Mesenchymal stem cell (in vitro differentiated cells and primary cell): ENCODE measurements at regions not wholly inside any gene's neighbourhood (a gene's known extent, or its start where the extent isn't known, plus 50 kb on each side); places are given as distances from the start of the nearest gene placed in this dataset.

ENCODE experiments used
- DNase-seq: peaks from one replicate; pipeline ENCODE4 v3.0.0-alpha.2; 2013
- H2AFZ ChIP-seq: one replicate; pipeline ENCODE4 v1.6.1; 2013; ENCODE audit warnings: low read depth, mild to moderate bottlenecking, control low read depth, inconsistent platforms, low read length, moderate library complexity
- H2AK5ac ChIP-seq: 2 replicates; pipeline ENCODE4 v1.6.1; 2013; ENCODE audit warnings: low read length, moderate library complexity, mild to moderate bottlenecking, inconsistent platforms; ENCODE audit not compliant: severe bottlenecking
- H2BK120ac ChIP-seq: one replicate; pipeline ENCODE4 v1.6.1; 2013; ENCODE audit warnings: low read depth, mild to moderate bottlenecking, inconsistent platforms, low read length, moderate library complexity
- H2BK12ac ChIP-seq, 2 experiments: one replicate each; pipeline ENCODE4 v1.6.1; 2013; ENCODE audit warnings: inconsistent platforms in 2 of 2, low read length in 2 of 2, mild to moderate bottlenecking in 2 of 2, moderate library complexity in 2 of 2, control low read depth in 1 of 2
- H2BK15ac ChIP-seq: one replicate; pipeline ENCODE4 v1.6.1; 2013; ENCODE audit warnings: mild to moderate bottlenecking, low read depth, inconsistent platforms; ENCODE audit not compliant: poor library complexity, severe bottlenecking
- H2BK5ac ChIP-seq: 2 replicates; pipeline ENCODE4 v1.6.1; 2013; ENCODE audit warnings: low read depth, mild to moderate bottlenecking, low read length, control low read depth, inconsistent platforms; ENCODE audit not compliant: poor library complexity, severe bottlenecking
- H3K14ac ChIP-seq, 2 experiments: one replicate each; pipeline ENCODE4 v1.6.1; 2013; ENCODE audit warnings: inconsistent platforms in 2 of 2, low read length in 2 of 2, control low read depth in 1 of 2, mild to moderate bottlenecking in 1 of 2, moderate library complexity in 1 of 2
- H3K18ac ChIP-seq, 2 experiments: one replicate each; pipeline ENCODE4 v1.6.1; 2013; ENCODE audit warnings: inconsistent platforms in 2 of 2, low read length in 2 of 2, control low read depth in 1 of 2, low read depth in 1 of 2, mild to moderate bottlenecking in 1 of 2
- H3K23ac ChIP-seq, 2 experiments: one replicate each; pipeline ENCODE4 v1.6.1; 2013; ENCODE audit warnings: inconsistent platforms in 2 of 2, low read length in 2 of 2, mild to moderate bottlenecking in 2 of 2, moderate library complexity in 2 of 2, control low read depth in 1 of 2
- H3K27ac ChIP-seq: 2 replicates; pipeline ENCODE4 v1.5.1; 2013; ENCODE audit warnings: mild to moderate bottlenecking, moderate library complexity, low read length, control low read depth, inconsistent platforms; ENCODE audit not compliant: poor library complexity, severe bottlenecking
- H3K27me3 ChIP-seq, 2 experiments: 2 replicates each; pipeline versions ENCODE4 v1.6.1 to v1.7.0; 2013; ENCODE audit warnings: low read length in 2 of 2, mild to moderate bottlenecking in 2 of 2, moderate library complexity in 2 of 2, control low read depth in 1 of 2, inconsistent platforms in 1 of 2; ENCODE audit not compliant: control insufficient read depth in 1 of 2, insufficient read depth in 1 of 2
- H3K36me3 ChIP-seq, 2 experiments: 2 replicates each; pipeline versions ENCODE4 v1.6.1 to v1.7.0; 2013; ENCODE audit warnings: low read length in 2 of 2, control low read depth in 1 of 2, inconsistent platforms in 1 of 2, low read depth in 1 of 2, mild to moderate bottlenecking in 1 of 2; ENCODE audit not compliant: insufficient read depth in 2 of 2, control insufficient read depth in 1 of 2
- H3K4ac ChIP-seq, 2 experiments: one replicate each; pipeline ENCODE4 v1.6.1; 2013; ENCODE audit warnings: inconsistent platforms in 2 of 2, low read length in 2 of 2, mild to moderate bottlenecking in 2 of 2, moderate library complexity in 2 of 2, control low read depth in 1 of 2, low read depth in 1 of 2
- H3K4me1 ChIP-seq: 2 replicates; pipeline ENCODE4 v1.6.1; 2013; ENCODE audit warnings: low read depth, low read length, control low read depth; ENCODE audit not compliant: control insufficient read depth, insufficient read depth
- H3K4me2 ChIP-seq: 2 replicates; pipeline ENCODE4 v1.6.1; 2013; ENCODE audit warnings: low read length, mild to moderate bottlenecking, inconsistent platforms; ENCODE audit not compliant: poor library complexity, severe bottlenecking
- H3K4me3 ChIP-seq, 2 experiments: 2 replicates each; pipeline versions ENCODE4 v1.5.1 to v1.7.0; 2013; ENCODE audit warnings: low read length in 2 of 2, mild to moderate bottlenecking in 2 of 2, control low read depth in 1 of 2, low read depth in 1 of 2; ENCODE audit not compliant: insufficient read depth in 1 of 2
- H3K79me1 ChIP-seq: replicated peaks from 2 replicates; pipeline ENCODE4 v1.6.1; 2013; ENCODE audit warnings: mild to moderate bottlenecking, control low read depth, low read length, inconsistent platforms; ENCODE audit not compliant: poor library complexity, severe bottlenecking
- H3K9ac ChIP-seq: 2 replicates; pipeline ENCODE4 v1.7.0; 2013; ENCODE audit warnings: mild to moderate bottlenecking, low read length, moderate library complexity
- H3K9me3 ChIP-seq: 2 replicates; pipeline ENCODE4 v1.7.0; 2013; ENCODE audit warnings: mild to moderate bottlenecking, low read length; ENCODE audit not compliant: control insufficient read depth
- H4K8ac ChIP-seq: one replicate; pipeline ENCODE4 v1.6.1; 2013; ENCODE audit warnings: inconsistent platforms, mild to moderate bottlenecking, low read length, moderate library complexity
- H4K91ac ChIP-seq: one replicate; pipeline ENCODE4 v1.6.1; 2013; ENCODE audit warnings: mild to moderate bottlenecking, low read length, inconsistent platforms
- WGBS: methylation state at CpG from one replicate; pipeline ENCODE4 v1.1.7; 2013; ENCODE audit warnings: mixed read lengths; 5-methylcytosine and 5-hydroxymethylcytosine counted together

DNA sequence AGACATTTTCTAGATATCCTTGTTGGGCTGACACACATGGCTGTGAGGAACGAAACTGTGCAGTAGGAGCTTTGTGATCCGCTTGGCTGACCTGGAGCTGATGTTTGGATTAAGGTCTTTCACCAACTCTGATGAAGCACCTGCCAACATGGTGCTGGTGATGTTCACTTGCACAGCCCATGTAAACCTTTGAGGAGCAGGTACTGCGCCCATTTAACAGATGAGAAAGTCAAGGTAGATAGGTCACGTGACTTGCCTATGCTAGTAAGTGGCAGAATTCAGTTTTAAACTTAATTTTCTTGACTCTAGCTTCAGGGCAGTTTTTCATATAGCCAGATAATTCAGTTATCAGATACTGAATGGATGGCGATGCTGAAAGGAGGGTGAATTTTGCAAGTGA is 351.9 kb downstream of the RPS24 start:
- DNase-seq: no peak
- Histone ChIP-seq H3K9ac (no peak overlapping the region), H3K36me3 (no peaks in the 10 kb centered on the region), H2BK5ac (no peak overlapping the region), H4K8ac (no peak overlapping the region), H2BK15ac (no peak overlapping the region), H3K27ac (no peak overlapping the region), H3K23ac (no peak overlapping the region), H3K79me1 (no peaks in the 10 kb centered on the region), H3K4me1 (no peaks in the 10 kb centered on the region), H3K14ac (no peak overlapping the region), H2BK120ac (no peak overlapping the region), H4K91ac (no peak overlapping the region), H3K4me2 (no peak overlapping the region), H3K18ac (no peak overlapping the region), H2AFZ (no peak overlapping the region), H3K4ac (no peak overlapping the region), H3K4me3 (no peak overlapping the region), H3K27me3 (peaks cover 8 to 10% of the 10 kb centered on the region in 2 experiments), H3K9me3 (no peaks in the 10 kb centered on the region), H2AK5ac (no peak overlapping the region), H2BK12ac (no peak overlapping the region)
- WGBS: 89% methylated on average over 5 of the region's 5 CpGs

DNA sequence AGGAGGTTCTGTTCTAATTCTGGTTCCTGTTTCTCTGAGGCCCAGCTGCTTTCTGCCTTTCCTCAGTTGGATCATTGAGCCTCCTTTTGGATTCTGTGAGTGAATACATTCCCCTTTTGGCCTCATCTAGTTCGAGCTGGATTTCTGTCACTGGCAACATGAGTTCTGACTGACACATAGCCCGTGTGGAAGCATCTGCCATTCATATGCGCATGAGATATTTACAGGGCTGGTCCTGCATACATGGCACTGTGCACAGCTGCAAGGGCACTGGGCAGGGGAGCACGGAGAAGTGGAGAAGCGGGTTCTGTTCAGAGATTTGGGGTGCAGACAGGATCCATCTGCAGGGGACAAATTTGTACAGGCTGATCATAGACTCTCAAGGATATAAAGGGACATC is 352.8 kb downstream of the RPS24 start:
- no peaks in the 10 kb centered on the region for H3K36me3 ChIP-seq
- H4K8ac ChIP-seq: no peak overlapping the region
- H2BK15ac ChIP-seq: no peak overlapping the region
- peaks cover 8 to 10% of the 10 kb centered on the region in 2 experiments for H3K27me3 ChIP-seq
- no peak overlapping the region for H3K4me3 ChIP-seq
- no peak overlapping the region for H3K4me2 ChIP-seq
- H2AFZ ChIP-seq: no peak overlapping the region
- no peak for DNase-seq
- H4K91ac ChIP-seq: no peak overlapping the region
- no peak overlapping the region for H3K4ac ChIP-seq
- no peak overlapping the region for H2BK120ac ChIP-seq
- no peak overlapping the region for H2AK5ac ChIP-seq
- no peak overlapping the region for H3K27ac ChIP-seq
- H3K9me3 ChIP-seq: no peaks in the 10 kb centered on the region
- H3K14ac ChIP-seq: no peak overlapping the region
- no peak overlapping the region for H2BK5ac ChIP-seq
- WGBS: 83% methylated on average over 5 of the region's 5 CpGs
- H3K23ac ChIP-seq: no peak overlapping the region
- H3K79me1 ChIP-seq: no peaks in the 10 kb centered on the region
- H2BK12ac ChIP-seq: no peak overlapping the region
- H3K9ac ChIP-seq: no peak overlapping the region
- H3K4me1 ChIP-seq: no peaks in the 10 kb centered on the region
- no peak overlapping the region for H3K18ac ChIP-seq

GRCh38 chr10:78388331-78389050 is 354.8 kb downstream of the RPS24 start:
- Histone ChIP-seq H3K4me2 (no peak overlapping the region), H2BK5ac (no peak overlapping the region), H2BK12ac (no peak overlapping the region), H3K27ac (no peak overlapping the region), H3K4me3 (no peak overlapping the region), H3K18ac (no peak overlapping the region), H2AFZ (no peak overlapping the region), H3K4ac (no peak overlapping the region), H3K23ac (no peak overlapping the region), H3K9ac (no peak overlapping the region), H3K9me3 (no peaks in the 10 kb centered on the region), H4K91ac (no peak overlapping the region), H3K14ac (no peak overlapping the region), H4K8ac (no peak overlapping the region), H3K4me1 (no peaks in the 10 kb centered on the region), H2BK120ac (no peak overlapping the region), H3K79me1 (no peaks in the 10 kb centered on the region), H2AK5ac (no peak overlapping the region), H3K36me3 (no peaks in the 10 kb centered on the region), H3K27me3 (peaks cover 8 to 10% of the 10 kb centered on the region in 2 experiments), H2BK15ac (no peak overlapping the region)
- no peak for DNase-seq
- WGBS: 84% methylated on average over 9 of the region's 9 CpGs

DNA sequence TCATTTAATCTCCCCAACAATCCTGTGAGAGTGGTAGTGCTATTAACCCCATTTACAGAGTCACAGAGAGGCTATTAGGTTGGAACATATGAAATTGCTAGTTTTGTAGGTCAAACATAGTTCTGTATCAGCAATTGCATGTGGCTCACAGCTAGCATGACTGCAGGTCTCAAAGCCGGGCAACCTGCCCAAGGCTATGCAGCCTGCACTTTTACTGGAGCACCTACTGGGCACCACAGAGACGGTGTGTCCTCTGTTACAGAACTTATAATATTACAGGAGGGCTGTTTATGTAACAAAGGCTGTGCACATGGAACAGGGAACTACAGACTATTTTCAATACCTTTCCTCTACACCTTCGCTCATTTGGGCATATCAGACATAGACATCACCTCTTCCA is 355.8 kb downstream of the RPS24 start:
- Histone ChIP-seq H3K27me3 (peaks cover 8 to 10% of the 10 kb centered on the region in 2 experiments), H3K4me3 (no peak overlapping the region), H4K91ac (no peak overlapping the region), H3K27ac (no peak overlapping the region), H2BK5ac (no peak overlapping the region), H3K23ac (no peak overlapping the region), H2BK15ac (no peak overlapping the region), H3K9me3 (no peaks in the 10 kb centered on the region), H3K4ac (no peak overlapping the region), H3K4me2 (no peak overlapping the region), H3K79me1 (no peaks in the 10 kb centered on the region), H2AFZ (no peak overlapping the region), H4K8ac (no peak overlapping the region), H3K4me1 (no peaks in the 10 kb centered on the region), H2AK5ac (no peak overlapping the region), H3K18ac (no peak overlapping the region), H3K9ac (no peak overlapping the region), H2BK12ac (no peak overlapping the region), H3K36me3 (no peaks in the 10 kb centered on the region), H2BK120ac (no peak overlapping the region), H3K14ac (no peak overlapping the region)
- WGBS: 86% methylated on average over 3 of the region's 3 CpGs
- no peak for DNase-seq
